DND-41 (cell line): ENCODE measurements at regions not wholly inside any gene's neighbourhood (a gene's known extent, or its start where the extent isn't known, plus 50 kb on each side); places are given as distances from the start of the nearest gene placed in this dataset.

ENCODE experiments used
- EZH2 ChIP-seq: IDR thresholded peaks from 3 replicates; pipeline ENCODE4 v1.6.1; 2012; ENCODE audit warnings: borderline replicate concordance, low read depth, mild to moderate bottlenecking, moderate library complexity, low read length, inconsistent platforms; ENCODE audit not compliant: severe bottlenecking
- TF ChIP-seq, protein P1 (sequence below): IDR thresholded peaks from 2 replicates; pipeline ENCODE4 v1.5.1; 2012; ENCODE audit warnings: borderline replicate concordance, low read length, moderate library complexity, mild to moderate bottlenecking; ENCODE audit not compliant: poor library complexity, severe bottlenecking; ENCODE audit errors: extremely low read depth

DNA sequence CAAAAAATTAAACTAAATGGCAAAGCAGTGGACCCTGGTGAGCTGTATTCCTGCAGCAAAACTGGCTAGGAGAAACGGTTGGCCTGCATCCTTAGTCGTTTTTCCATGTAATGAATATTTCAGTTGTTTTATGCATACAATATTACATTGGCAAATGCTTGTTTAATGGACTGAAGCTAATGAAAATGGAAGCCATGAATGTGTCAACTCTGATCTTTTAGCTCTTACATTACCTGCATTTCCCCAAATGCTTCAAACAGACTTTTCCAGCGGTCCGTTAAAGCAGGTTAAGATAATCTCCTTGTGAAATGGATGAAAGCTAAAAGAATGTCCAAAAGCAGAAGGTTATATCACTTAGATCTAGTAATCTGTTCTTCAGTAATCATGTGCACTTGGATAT, 686.3 kb upstream of the SETBP1 start:
- TF ChIP-seq, protein P1, sequence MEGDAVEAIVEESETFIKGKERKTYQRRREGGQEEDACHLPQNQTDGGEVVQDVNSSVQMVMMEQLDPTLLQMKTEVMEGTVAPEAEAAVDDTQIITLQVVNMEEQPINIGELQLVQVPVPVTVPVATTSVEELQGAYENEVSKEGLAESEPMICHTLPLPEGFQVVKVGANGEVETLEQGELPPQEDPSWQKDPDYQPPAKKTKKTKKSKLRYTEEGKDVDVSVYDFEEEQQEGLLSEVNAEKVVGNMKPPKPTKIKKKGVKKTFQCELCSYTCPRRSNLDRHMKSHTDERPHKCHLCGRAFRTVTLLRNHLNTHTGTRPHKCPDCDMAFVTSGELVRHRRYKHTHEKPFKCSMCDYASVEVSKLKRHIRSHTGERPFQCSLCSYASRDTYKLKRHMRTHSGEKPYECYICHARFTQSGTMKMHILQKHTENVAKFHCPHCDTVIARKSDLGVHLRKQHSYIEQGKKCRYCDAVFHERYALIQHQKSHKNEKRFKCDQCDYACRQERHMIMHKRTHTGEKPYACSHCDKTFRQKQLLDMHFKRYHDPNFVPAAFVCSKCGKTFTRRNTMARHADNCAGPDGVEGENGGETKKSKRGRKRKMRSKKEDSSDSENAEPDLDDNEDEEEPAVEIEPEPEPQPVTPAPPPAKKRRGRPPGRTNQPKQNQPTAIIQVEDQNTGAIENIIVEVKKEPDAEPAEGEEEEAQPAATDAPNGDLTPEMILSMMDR = no peak
- TF ChIP-seq EZH2 = no peak
